Body of pancreas (tissue), 4 donors: ENCODE measurements at regions not wholly inside any gene's neighbourhood (a gene's known extent, or its start where the extent isn't known, plus 50 kb on each side); places are given as distances from the start of the nearest gene placed in this dataset.
"Not testable (repeated sequence)": the region's sequence is repeated elsewhere in the genome, so short reads cannot be mapped to it uniquely, and the experiment has no call there.

ENCODE experiments used
- ATAC-seq: fragments of 150-250 bp; one replicate; pipeline ENCODE4 v1.9.1; 2016
- DNase-seq, 4 donors: peaks; one replicate each; pipeline ENCODE4 v3.0.0-alpha.2; 2019
- H3K27ac ChIP-seq, 4 donors: fragments of 200-600 bp; sonication (generic); 1 replicate in 3 of 4; 2 replicates in 1 of 4; pipeline versions ENCODE4 v1.5.1 to v1.6.1; 2016 to 2019; ENCODE audit warnings: mild to moderate bottlenecking in 1 of 4, mixed read lengths in 1 of 4, moderate library complexity in 1 of 4
- H3K27me3 ChIP-seq, 2 donors: fragments of 200-600 bp; sonication (generic); one replicate each; pipeline ENCODE4 v1.6.0; 2016; ENCODE audit warnings: mild to moderate bottlenecking in 1 of 2
- H3K36me3 ChIP-seq, 2 donors: fragments of 200-600 bp; sonication (generic); replicated peaks in 1 of 2; 2 replicates each; pipeline ENCODE4 v1.5.1; 2016; ENCODE audit warnings: low read depth in 2 of 2; ENCODE audit not compliant: insufficient read depth in 1 of 2
- H3K4me1 ChIP-seq: fragments of 200-600 bp; sonication (generic); one replicate; pipeline ENCODE4 v1.6.0; 2016
- H3K4me3 ChIP-seq, 2 donors: fragments of 200-600 bp; sonication (generic); 1 replicate in 1 of 2; 2 replicates in 1 of 2; pipeline ENCODE4 v1.5.1; 2016 to 2019
- H3K9me3 ChIP-seq, 3 donors: fragments of 200-600 bp; sonication (generic); 1 replicate in 2 of 3; 2 replicates in 1 of 3; pipeline ENCODE4 v1.5.1; 2016
- POLR2A ChIP-seq, 3 donors: fragments of 450-650 bp; IDR thresholded peaks; one replicate each; pipeline ENCODE4 v1.6.1; 2016; ENCODE audit warnings: antibody characterized with exemption in 3 of 3, mild to moderate bottlenecking in 2 of 3
- WGBS, 2 donors: methylation state at CpG; one replicate each; pipeline ENCODE4 v1.1.5; 2017; 5-methylcytosine and 5-hydroxymethylcytosine counted together
- intact Hi-C: fragments of 100-400 bp; cut with DNase I; formaldehyde crosslinking; loops from one replicate; pipeline ENCODE4 v1.15.1; 2023
- TF ChIP-seq, protein P1 (sequence below), 7 experiments: fragments of 450-650 bp in 4 of 7; fragments of 200-600 bp in 3 of 7; sonication (generic) in 3 of 7; IDR thresholded peaks; one replicate each; pipeline ENCODE4 v1.5.1; 2016 to 2019; ENCODE audit warnings: antibody characterized with exemption in 7 of 7

DNA sequence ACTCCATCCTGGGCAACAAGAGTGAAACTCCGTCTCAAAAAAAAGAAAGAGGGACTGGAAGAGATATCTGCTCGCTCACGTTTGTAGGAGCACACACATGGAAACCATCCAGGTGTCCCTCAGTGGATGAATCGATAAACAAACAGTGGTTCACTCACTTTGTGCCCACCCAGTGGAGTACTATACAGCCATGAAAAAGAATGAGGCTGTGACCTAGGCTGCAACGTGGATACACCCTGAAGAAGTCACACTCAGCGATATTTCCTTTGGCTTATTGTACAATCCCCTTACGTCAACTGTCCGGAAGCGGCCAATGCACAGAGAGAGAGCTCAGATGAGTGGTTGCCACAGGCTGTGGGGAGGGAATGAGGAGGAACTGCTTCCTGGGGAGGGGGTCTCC is 82.3 kb upstream of the PPP2R3B start:
- H3K4me1 ChIP-seq = no peaks in the 10 kb centered on the region
- no peak overlapping the region for H3K27ac ChIP-seq
- peaks cover 0 to 5% (median 0%) of the 10 kb centered on the region in 3 donors for H3K9me3 ChIP-seq
- no peaks in the 10 kb centered on the region for H3K27me3 ChIP-seq
- TF ChIP-seq, protein P1, sequence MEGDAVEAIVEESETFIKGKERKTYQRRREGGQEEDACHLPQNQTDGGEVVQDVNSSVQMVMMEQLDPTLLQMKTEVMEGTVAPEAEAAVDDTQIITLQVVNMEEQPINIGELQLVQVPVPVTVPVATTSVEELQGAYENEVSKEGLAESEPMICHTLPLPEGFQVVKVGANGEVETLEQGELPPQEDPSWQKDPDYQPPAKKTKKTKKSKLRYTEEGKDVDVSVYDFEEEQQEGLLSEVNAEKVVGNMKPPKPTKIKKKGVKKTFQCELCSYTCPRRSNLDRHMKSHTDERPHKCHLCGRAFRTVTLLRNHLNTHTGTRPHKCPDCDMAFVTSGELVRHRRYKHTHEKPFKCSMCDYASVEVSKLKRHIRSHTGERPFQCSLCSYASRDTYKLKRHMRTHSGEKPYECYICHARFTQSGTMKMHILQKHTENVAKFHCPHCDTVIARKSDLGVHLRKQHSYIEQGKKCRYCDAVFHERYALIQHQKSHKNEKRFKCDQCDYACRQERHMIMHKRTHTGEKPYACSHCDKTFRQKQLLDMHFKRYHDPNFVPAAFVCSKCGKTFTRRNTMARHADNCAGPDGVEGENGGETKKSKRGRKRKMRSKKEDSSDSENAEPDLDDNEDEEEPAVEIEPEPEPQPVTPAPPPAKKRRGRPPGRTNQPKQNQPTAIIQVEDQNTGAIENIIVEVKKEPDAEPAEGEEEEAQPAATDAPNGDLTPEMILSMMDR (IDR thresholded peaks at IDR 0.05) = no peak
- no peak for TF ChIP-seq POLR2A (IDR thresholded peaks at IDR 0.05)
- 79 to 89% methylated on average over 9 of the region's 9 CpGs for WGBS, 2 donors
- no peak for ATAC-seq
- intact Hi-C loops = no loop called here
- no peak for DNase-seq
- no peaks in the 10 kb centered on the region for H3K36me3 ChIP-seq
- H3K4me3 ChIP-seq = no peak overlapping the region

DNA sequence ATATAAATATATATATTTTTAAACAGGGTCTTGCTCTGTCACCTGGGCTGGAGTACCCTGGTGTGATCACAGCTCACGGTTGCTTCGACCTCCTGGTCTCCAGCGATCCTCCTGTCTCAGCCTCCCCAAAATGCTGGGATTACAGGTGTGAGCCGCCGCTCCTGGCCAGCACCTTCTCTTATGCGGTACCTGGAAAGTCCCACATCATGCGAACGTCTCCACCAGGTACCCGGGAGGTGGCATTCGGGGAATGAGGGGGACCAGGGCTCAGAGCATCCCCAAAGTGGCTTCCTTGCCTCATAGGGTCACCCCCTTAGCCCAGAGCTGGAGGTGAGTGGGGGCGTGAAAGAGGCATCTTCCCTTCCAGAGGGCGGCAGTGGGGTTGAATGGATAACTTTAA is 84.0 kb upstream of the PPP2R3B start:
- Histone ChIP-seq H3K27me3 (no peaks in the 10 kb centered on the region), H3K9me3 (peaks cover 0 to 5% (median 0%) of the 10 kb centered on the region in 3 donors), H3K4me3 (no peak overlapping the region), H3K4me1 (no peaks in the 10 kb centered on the region), H3K27ac (no peak overlapping the region), H3K36me3 (no peaks in the 10 kb centered on the region)
- TF ChIP-seq POLR2A (IDR thresholded peaks at IDR 0.05) = no peak
- TF ChIP-seq, protein P1 (IDR thresholded peaks at IDR 0.05) = no peak
- DNase-seq (no peak), ATAC-seq (no peak)
- 72 to 75% methylated on average over 9 of the region's 12 CpGs for whole genome bisulfite sequencing, 2 donors
- intact Hi-C loops = no loop called here

DNA sequence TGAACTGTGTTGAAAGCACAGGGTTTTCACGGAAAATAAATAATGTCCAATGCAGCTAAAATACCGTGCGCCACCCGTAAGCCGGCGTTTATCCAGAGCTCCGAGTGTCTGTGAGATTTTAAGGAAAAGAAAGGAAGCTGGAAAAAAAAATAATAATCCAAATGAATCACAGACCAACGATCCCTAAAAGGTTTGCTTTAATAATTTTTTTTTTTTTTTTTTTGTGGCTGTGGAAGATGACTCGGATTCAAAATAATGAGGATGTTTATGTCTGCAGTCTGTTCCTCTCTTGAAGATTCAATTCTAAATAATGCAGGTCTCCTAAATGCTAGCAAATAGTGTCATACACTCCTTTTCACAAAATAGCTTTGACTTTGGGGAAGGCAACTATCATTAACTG is 84.6 kb upstream of the PPP2R3B start:
- no peaks in the 10 kb centered on the region for H3K4me1 ChIP-seq
- intact Hi-C loops = no loop called here
- no peaks in the 10 kb centered on the region for H3K36me3 ChIP-seq
- no peak overlapping the region for H3K27ac ChIP-seq
- TF ChIP-seq, protein P1 (IDR thresholded peaks at IDR 0.05) = no peak
- TF ChIP-seq POLR2A (IDR thresholded peaks at IDR 0.05) = no peak
- no peak overlapping the region for H3K4me3 ChIP-seq
- no peaks in the 10 kb centered on the region for H3K27me3 ChIP-seq
- 71% methylated on average over 9 of the region's 9 CpGs for WGBS, 2 donors
- no peak for ATAC-seq
- H3K9me3 ChIP-seq = peaks cover 0 to 5% (median 0%) of the 10 kb centered on the region in 3 donors
- no peak for DNase-seq

DNA sequence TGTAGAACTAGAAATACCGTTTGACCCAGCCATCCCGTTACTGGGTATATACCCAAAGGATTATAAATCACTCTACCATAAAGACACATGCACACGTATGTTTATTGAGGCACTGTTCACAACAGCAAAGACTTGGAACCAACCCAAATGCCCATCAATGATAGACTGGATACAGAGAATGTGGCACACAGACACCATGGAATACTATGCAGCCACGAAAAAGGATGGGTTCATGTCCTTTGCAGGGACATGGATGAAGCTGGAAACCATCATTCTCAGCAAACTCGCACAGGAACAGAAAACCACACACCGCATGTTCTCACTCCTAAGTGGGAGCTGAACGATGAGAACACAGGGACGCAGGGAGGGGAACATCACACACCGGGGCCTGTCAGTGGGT is 85.6 kb upstream of the PPP2R3B start:
- H3K9me3 ChIP-seq, DNase-seq, H3K36me3 ChIP-seq, ATAC-seq, H3K27me3 ChIP-seq, H3K27ac ChIP-seq, intact Hi-C loops, H3K4me1 ChIP-seq, H3K4me3 ChIP-seq: not testable (repeated sequence)
- 74 to 84% methylated on average over 7 to 9 of the region's 9 CpGs for WGBS, 2 donors

DNA sequence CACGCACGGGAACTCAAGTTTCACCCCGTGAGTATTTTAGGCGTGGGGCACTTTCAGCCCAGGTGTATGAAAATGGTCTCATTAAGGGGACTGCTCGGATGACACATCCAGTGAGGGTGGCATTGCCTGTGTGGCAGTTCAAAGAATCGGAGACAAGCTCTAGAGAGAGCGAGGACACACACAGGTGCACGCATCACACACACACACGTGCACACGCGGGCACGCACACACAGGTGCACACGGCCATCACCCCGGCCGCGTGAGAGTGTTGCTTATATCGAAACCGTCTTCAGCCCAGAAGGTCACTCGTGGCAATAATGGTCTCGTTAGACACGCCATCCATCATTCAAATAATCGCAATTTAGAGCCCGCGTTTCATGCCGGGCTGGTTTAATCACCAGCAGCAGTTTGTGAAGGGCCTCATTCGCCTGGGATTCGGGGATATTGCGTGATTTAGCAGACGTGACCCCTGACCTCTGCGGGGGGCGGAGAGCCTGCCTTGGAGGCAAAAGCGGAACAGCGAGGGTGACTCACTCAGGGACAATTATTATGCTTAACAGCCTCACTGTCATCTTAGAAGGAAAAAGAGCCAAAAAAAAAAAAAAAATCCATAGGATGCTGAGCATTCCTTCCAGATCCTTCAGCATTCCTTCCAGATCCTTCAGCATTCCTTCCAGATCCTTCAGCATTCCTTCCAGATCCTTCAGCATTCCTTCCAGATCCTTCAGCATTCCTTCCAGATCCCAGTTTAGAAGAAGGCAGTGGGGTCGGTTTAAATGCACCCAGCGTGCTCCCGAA is 89.4 kb upstream of the PPP2R3B start:
- Histone ChIP-seq H3K36me3 (no peaks in the 10 kb centered on the region), H3K27me3 (no peaks in the 10 kb centered on the region), H3K4me1 (no peaks in the 10 kb centered on the region), H3K4me3 (no peak overlapping the region), H3K27ac (no peak overlapping the region), H3K9me3 (no peaks in the 10 kb centered on the region)
- DNase-seq (no peak), ATAC-seq (no peak)
- 75 to 82% methylated on average over 31 to 36 of the region's 36 CpGs for WGBS, 2 donors
- TF ChIP-seq POLR2A (IDR thresholded peaks at IDR 0.05) = no peak
- TF ChIP-seq, protein P1 (IDR thresholded peaks at IDR 0.05) = no peak
- intact Hi-C loops = no loop called here
